ENCODE measurements at regions not wholly inside any gene's neighbourhood (a gene's known extent, or its start where the extent isn't known, plus 50 kb on each side); places are given as distances from the start of the nearest gene placed in this dataset.

DNA sequence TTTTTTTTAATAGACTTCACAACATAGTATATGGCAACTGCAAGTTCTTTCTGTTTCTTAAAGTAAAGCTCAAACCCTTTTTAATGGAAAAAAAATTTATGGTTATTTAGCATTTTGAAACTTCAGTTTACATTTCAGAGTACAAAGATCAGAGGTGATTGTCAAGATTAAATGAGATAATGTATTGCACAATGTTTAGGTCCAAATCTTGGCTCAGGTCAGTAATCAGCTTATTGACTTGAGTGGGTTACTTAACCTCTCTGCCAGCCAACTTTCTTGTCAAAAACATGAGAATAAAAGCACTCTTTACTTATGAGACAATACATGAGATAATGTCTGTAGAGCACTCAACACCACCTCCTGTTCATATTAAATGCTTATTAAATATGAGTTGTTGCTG is 345.1 kb upstream of the PTPRD start:
- H2AFZ ChIP-seq (ENCODE audit: low read length): no peak overlapping the region
- no peaks in the 10 kb centered on the region for H3K36me3 ChIP-seq (replicated peaks; ENCODE audit: insufficient read depth, low read length)
- no peaks in the 10 kb centered on the region for H3K9me2 ChIP-seq (replicated peaks; ENCODE audit: insufficient read depth, low read length)

DNA sequence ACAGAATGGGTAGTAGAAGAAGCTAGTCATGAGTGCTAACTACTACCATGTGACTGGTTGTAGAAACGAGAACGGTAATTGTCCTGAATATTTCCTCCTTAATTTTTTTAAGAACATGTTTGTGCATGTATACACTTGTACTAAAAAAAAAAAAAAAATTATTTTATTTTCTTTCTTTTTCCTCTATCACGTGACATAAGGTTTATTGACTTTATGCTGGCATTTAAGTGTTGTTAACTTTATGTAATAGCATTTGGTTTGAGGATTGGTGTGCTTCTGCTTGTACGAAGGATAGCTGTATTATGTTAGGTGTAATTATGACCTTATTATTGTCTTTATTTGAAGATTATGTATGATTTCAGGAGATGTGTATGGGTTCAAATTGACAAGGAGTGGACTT is 349.1 kb upstream of the PTPRD start:
- no peak overlapping the region for H3K27ac ChIP-seq (ENCODE audit: low read length)
- H4K20me1 ChIP-seq (ENCODE audit: insufficient read depth, low read length): no peaks in the 10 kb centered on the region
- no peak for DNase-seq
- no peak overlapping the region for H3K4me2 ChIP-seq (ENCODE audit: low read depth, low read length)
- H3K4me3 ChIP-seq (ENCODE audit: low read length): no peak overlapping the region
- no peaks in the 10 kb centered on the region for H3K4me1 ChIP-seq (ENCODE audit: low read length)
- no peaks in the 10 kb centered on the region for H3K9me3 ChIP-seq (replicated peaks; ENCODE audit: insufficient read depth, low read length)
- no peak overlapping the region for H2AFZ ChIP-seq (ENCODE audit: low read length)
- H3K9ac ChIP-seq (ENCODE audit: low read length): no peak overlapping the region
- TF ChIP-seq EZH2 (optimal IDR thresholded peaks at IDR 0.05; ENCODE audit: low read depth, low read length) (no peak), EZH2phosphoT487 (IDR thresholded peaks at IDR 0.05; ENCODE audit: low read length) (no peak)
- TF ChIP-seq, protein P1, sequence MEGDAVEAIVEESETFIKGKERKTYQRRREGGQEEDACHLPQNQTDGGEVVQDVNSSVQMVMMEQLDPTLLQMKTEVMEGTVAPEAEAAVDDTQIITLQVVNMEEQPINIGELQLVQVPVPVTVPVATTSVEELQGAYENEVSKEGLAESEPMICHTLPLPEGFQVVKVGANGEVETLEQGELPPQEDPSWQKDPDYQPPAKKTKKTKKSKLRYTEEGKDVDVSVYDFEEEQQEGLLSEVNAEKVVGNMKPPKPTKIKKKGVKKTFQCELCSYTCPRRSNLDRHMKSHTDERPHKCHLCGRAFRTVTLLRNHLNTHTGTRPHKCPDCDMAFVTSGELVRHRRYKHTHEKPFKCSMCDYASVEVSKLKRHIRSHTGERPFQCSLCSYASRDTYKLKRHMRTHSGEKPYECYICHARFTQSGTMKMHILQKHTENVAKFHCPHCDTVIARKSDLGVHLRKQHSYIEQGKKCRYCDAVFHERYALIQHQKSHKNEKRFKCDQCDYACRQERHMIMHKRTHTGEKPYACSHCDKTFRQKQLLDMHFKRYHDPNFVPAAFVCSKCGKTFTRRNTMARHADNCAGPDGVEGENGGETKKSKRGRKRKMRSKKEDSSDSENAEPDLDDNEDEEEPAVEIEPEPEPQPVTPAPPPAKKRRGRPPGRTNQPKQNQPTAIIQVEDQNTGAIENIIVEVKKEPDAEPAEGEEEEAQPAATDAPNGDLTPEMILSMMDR (IDR thresholded peaks at IDR 0.05; ENCODE audit: low read length): no peak
- H3F3A ChIP-seq (ENCODE audit: insufficient read depth, low read length): no peaks in the 10 kb centered on the region
- H3K27me3 ChIP-seq (replicated peaks; ENCODE audit: insufficient read depth, low read length): no peaks in the 10 kb centered on the region
- no peaks in the 10 kb centered on the region for H3K36me3 ChIP-seq (replicated peaks; ENCODE audit: insufficient read depth, low read length)
- H3K79me2 ChIP-seq (ENCODE audit: low read length): no peaks in the 10 kb centered on the region
- no peaks in the 10 kb centered on the region for H3K9me2 ChIP-seq (replicated peaks; ENCODE audit: insufficient read depth, low read length)

More for the DNA sequence above, 345.1 kb upstream of the PTPRD start:
- H3K4me1 ChIP-seq (ENCODE audit: low read length): no peaks in the 10 kb centered on the region
- H3K27ac ChIP-seq (ENCODE audit: low read length): no peak overlapping the region
- H3F3A ChIP-seq (ENCODE audit: insufficient read depth, low read length): no peaks in the 10 kb centered on the region
- no peak overlapping the region for H3K9ac ChIP-seq (ENCODE audit: low read length)
- no peaks in the 10 kb centered on the region for H3K9me3 ChIP-seq (replicated peaks; ENCODE audit: insufficient read depth, low read length)
- H4K20me1 ChIP-seq (ENCODE audit: insufficient read depth, low read length): no peaks in the 10 kb centered on the region
- H3K4me2 ChIP-seq (ENCODE audit: low read depth, low read length): no peak overlapping the region
- H3K4me3 ChIP-seq (ENCODE audit: low read length): no peak overlapping the region
- H3K79me2 ChIP-seq (ENCODE audit: low read length): no peaks in the 10 kb centered on the region
- TF ChIP-seq EZH2phosphoT487 (IDR thresholded peaks at IDR 0.05; ENCODE audit: low read length) (no peak), EZH2 (optimal IDR thresholded peaks at IDR 0.05; ENCODE audit: low read depth, low read length) (no peak)
- TF ChIP-seq, protein P1 (IDR thresholded peaks at IDR 0.05; ENCODE audit: low read length): no peak
- DNase-seq: no peak
- no peaks in the 10 kb centered on the region for H3K27me3 ChIP-seq (replicated peaks; ENCODE audit: insufficient read depth, low read length)

DNA sequence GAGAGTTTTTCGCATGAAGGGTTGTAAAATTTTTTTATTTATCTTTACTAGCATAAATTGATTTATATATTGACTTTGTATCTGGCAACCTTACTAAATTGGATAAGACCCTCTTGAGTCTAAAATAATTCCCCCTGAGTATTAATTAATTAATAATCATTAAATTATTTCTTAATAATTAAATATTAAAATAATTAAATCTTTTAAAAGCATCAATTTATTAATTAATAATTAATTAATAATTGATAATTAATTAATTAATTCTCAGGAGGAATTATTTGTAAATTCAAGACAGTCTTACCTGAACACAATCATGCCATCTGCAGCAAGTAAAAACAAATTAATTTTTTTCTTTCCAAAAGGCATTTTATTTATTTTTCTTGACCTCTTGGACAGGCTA is 370.4 kb upstream of the PTPRD start:
- H3K36me3 ChIP-seq (replicated peaks; ENCODE audit: insufficient read depth, low read length): no peaks in the 10 kb centered on the region
- no peaks in the 10 kb centered on the region for H3K9me3 ChIP-seq (replicated peaks; ENCODE audit: insufficient read depth, low read length)
- no peak overlapping the region for H3K4me2 ChIP-seq (ENCODE audit: low read depth, low read length)
- H3K79me2 ChIP-seq (ENCODE audit: low read length): no peaks in the 10 kb centered on the region
- no peak for TF ChIP-seq EZH2phosphoT487 (IDR thresholded peaks at IDR 0.05; ENCODE audit: low read length)
- TF ChIP-seq, protein P1 (IDR thresholded peaks at IDR 0.05; ENCODE audit: low read length): no peak
- TF ChIP-seq EZH2 (optimal IDR thresholded peaks at IDR 0.05; ENCODE audit: low read depth, low read length): no peak
- DNase-seq: no peak
- H3F3A ChIP-seq (ENCODE audit: insufficient read depth, low read length): no peaks in the 10 kb centered on the region
- no peak overlapping the region for H3K4me3 ChIP-seq (ENCODE audit: low read length)
- H3K4me1 ChIP-seq (ENCODE audit: low read length): no peaks in the 10 kb centered on the region
- no peaks in the 10 kb centered on the region for H3K9me2 ChIP-seq (replicated peaks; ENCODE audit: insufficient read depth, low read length)
- no peak overlapping the region for H3K27ac ChIP-seq (ENCODE audit: low read length)
- H2AFZ ChIP-seq (ENCODE audit: low read length): no peak overlapping the region
- no peaks in the 10 kb centered on the region for H4K20me1 ChIP-seq (ENCODE audit: insufficient read depth, low read length)
- no peak overlapping the region for H3K9ac ChIP-seq (ENCODE audit: low read length)
- H3K27me3 ChIP-seq (replicated peaks; ENCODE audit: insufficient read depth, low read length): no peaks in the 10 kb centered on the region

Data from MM.1S (cell line).